Stimulated activated CD8-positive, alpha-beta memory T cell treated with anti-CD3 and anti-CD28 coated beads, Interleukin-4, amount 100 ng/mL, for 1 hour (primary cell): ENCODE measurements at regions not wholly inside any gene's neighbourhood (a gene's known extent, or its start where the extent isn't known, plus 50 kb on each side); places are given as distances from the start of the nearest gene placed in this dataset.

Experiments used
- DNase-seq, 2 donors: peaks; one replicate each; pipeline ENCODE4 v3.0.0-alpha.2; 2020; ENCODE audit warnings: low read depth in 2 of 2, low spot score in 1 of 2

DNA sequence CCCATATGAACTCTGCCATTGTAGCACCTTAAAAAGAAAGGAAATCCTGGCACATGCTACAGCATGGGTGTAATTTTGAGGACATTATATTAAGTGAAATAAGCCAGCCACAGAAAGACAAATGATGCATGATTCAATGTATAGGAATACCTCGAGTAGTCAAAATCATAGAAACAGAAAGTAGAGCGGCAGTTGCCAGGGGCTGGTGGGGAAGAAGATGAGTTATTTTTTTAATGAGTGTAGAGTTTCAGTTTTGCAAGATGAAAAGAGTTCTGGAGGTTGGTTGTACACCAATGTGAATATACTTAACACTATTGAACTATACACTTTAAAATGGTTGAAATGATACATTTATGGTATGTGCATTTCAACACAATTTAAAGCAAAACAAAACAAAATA, 133.0 kb downstream of the ZDHHC21 start:
- DNase-seq = no peak

DNA sequence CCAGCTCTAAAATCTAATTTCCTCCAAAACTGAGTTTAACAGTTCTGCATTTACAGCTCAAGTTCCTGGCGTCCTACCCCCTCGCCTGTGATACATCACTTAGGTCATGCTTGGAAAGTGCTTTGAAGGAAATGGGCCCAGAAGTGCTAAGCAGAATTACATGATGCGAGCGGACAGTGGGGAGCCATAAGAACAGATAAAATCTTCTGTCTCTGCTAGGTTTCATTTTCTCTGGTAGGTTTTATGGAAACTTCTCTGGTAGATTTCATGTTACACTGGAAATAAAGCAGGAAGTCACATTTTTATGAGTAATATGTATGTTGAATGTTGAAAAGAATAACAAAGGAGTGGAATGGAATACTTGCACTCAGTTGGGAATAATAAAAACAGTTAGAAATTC, 138.3 kb downstream of the ZDHHC21 start:
- DNase-seq = no peak

DNA sequence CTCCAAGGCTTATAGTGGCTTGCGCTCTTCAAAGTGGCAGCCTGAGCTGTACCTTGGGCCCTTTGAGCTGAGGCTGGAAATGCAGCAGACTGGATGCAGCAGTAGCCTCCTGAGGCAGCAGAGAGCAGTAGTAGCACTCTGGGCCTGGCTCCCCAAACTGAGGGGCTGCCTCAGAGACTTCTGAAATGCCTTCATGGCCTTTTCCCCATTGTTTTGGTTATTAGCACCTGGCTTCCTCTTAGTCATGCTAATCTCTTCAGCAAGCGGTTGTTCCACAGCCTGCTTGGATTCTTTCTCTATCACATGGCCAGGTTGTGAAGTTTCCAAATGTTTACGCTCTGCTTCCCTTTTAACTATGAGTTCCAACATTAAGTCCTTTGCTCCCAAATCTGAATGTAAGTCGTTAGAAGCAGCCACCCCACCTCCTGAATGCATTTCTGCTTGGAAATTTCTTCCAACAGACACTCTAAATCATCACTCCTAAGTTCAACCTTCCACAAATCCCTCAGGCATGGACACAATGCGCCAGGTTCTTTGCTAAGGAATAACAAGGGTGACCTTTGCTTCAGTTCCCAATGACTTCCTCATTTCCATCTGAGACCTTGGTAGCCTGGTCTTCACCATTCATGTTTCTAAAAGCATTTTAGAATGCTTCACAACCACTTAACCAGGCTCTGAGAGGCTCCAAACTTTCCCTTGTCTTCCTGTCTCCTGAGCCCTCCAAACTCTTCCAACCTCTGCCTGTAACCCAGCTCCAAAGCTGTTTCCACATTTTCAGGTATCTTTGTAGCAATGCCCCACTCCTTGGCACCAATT, 145.8 kb downstream of the ZDHHC21 start:
- DNase-seq = no peak

DNA sequence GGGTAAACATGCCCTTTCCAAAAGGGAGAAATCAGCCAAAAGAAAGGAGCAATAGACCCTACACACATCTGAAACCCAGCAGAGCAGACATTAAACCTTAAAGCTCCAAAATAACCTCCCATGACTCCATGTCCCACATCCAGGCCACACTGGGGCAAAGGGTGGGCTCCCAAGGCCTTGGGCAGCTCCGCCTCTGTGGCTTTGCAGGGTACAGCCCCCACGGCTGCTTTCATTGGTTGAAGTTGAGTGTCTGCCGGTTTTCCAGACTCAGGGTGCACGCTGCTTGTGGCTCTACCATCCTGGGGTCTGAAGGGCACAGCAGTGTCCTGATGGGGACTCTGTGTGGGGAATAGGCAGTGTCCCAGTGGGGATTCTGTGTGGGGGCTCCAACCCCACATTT, 146.5 kb downstream of the ZDHHC21 start:
- DNase-seq = no peak

DNA sequence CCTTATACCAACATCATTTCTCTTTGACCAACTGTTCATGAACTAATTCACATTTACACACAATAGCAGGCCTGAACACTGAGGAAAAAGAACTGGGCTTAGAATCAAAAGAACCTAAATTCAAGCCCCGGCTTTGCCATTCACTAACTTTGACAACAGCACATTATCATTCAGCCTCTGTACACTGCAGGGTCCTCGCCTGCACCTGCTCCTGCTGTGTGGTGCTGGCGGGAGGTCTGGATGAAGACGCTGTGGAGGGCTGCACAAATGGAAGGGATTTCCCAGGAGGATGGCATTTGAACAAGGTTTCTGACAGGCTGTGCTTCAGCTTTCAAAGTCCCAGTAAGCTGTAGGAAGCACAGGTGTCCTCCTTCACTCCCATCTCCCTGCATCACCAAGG, 151.2 kb downstream of the ZDHHC21 start:
- DNase-seq = no peak

DNA sequence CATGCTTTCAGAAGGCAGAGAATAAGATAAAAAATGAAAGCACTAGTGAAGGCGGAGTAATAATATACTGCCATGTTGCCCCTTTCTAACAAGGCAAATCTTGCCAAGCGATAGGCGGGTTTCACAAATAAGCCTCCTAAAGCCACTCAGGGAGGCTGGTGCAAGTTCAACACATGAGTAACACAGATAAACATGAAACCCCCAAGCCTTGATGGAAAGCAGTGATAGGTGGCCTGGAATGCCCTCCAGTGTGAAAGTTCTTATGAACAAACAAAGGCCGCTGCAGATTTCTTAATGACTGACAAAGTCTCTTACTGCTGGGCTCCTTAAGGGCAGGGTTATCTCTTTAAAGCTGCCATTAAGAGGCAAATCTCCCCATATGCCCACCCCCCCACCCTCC, 154.7 kb downstream of the ZDHHC21 start:
- DNase-seq = no peak

DNA sequence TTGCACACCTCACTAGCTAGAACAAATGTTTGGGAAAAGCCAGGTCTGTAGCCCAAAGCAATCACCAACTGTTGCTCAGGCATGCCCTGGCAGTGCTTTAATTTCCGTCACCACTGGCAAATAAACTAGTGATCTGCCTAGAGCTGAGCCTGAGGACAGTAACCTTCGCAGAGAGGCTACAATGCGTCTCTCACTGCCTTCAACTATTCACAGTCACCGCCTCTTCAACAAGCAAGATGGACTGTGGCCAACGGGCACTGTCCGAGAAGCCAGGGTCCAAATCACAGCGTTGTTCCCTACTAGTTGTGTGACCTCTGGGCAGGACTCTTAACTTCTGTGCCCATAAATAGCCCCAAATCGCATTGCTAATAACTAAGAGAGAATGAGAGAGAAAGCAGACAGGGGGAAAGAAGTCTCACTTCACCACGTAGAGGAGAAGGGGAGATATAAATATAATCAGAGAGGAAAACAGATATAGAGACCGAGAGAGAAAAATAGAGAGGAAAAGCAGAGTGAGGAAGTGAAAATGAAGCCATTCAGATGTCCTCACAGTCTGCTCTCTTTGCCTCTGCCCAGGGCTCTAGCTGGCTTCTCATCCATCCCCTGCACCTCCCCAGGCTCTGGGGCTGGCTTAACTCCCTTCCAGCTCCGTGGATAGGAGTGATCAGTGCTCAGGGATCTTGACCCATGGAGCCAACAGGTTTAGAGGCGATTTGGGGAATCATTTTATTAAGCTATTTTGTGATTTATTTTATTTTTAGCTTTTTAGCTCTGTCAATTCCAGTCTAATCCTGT, 157.9 kb downstream of the ZDHHC21 start:
- no peak for DNase-seq

DNA sequence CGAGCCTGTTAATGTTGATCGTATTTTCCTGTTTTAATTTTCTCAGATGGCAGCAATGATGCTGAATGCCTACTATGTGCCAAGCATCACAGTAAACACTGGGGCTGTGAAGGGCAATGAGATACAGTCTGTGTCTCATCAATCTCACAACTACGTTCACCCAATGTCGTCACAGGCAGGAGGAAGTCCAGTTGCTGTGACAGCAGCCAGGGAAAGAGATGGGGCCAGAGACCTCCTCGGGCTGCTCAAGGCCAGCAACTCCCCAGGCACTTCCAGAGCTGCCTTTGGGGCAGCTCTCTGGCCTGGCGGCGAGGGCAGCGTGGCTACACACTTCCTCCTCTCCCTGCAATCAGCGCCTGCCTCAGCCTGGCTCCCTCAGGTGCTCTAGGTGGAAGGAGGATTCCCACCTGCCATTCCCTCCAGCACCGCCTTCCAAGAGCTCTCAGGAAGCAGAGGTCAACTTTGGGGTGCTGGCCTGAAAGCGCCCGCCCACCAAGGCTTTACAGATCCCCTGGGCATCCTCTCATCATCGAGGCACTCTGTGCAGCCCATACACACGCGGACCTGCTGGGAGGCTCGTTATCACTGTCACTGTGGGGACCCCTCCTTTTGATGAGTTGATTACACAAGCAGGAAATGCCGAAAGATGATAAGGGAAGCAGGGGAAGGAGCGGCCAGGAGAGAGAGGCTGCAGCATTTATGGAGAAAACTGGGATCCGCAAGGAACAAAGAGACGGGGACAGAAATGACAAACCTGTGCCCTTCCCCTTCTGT, 159.2 kb downstream of the ZDHHC21 start:
- no peak for DNase-seq

DNA sequence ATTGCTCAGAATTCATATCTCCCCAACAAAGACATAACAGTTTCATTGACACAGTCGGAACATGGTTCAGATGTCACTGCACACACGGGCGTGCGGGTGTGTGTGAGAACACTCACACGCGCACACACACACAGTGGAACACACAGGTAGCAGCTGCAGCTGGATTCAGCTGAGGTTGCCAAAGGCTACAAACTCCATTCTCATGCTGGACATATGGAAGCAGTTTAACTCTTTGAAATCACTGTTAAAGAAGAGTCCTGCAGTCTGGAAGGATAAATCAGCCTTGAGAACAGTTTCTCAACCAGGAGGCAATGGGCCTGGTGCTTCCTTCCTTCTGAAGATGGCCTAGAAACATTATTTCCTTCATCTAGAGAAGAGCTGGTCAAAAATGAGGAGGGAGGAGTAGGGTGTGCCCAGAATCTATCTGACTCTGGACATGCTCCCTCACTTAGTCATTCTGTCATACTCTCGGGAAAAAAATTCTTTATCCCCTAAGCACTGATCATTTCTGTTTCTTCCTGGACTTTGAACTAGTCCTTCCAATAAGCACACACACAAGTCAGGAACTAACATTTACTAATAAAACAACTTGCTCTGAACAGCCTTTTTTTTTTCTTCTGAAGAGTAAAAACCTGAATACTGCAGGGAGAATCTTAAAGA, 160.6 kb downstream of the ZDHHC21 start:
- DNase-seq = no peak

DNA sequence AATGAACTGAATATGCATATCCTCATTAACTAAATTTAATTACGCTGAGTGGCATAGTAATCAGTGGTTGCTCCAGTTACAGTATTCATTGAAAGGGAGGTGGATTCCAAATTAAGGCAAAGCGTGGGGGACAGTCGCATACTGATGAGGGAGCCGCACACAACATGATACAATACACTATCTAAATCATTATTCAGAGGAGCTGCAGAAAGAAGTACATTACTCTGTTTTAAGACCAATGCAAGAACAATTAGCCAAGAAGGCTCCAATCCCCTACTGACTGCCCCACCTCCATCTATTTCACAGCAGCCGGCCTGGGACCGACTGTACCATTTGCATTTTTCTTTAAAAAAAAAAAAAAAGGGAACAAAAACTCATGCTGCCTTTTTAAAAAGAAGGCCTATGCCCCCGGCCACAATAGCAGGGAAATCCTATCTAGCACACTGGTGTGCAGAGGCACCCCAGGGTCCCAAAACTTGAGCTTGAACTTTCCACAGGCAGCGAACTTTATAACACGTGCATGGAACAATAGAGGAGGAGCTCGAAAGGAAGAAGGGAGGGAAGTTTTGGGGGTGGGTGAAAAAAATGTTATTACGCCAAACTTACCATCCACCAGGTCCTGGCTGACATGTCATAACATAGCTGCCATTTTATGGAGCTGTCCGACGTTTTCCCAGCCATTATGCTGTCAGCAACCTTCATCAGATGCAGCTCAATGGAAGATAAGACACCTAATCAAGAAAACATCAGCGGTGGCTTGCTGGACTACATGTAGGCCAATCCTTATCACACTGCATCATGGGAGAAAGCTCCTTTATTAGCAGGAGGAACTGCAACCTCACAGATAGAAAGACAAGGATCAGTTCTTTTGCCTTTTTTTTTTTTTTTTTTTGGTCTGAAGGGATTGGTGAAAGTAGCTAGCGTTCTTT, 161.6 kb downstream of the ZDHHC21 start:
- no peak for DNase-seq

DNA sequence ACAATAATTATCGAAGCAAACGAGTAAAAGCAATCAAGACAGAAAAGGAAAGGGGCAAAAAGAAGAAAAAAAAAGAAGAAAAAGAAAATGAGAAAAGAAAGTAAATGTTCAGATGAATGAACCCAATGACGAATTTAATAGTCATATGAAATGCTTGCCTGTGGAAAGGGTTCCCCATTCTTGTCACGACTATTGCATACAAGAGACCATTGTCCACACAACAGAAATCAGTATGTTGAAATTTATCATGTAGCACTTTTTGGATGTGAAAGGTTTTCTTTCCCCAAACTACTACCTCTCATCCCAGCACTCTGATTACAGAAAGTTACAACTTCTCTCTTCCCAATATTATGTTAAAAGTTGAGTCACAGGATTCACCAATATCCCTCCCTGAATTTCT, 162.4 kb downstream of the ZDHHC21 start:
- DNase-seq = no peak

DNA sequence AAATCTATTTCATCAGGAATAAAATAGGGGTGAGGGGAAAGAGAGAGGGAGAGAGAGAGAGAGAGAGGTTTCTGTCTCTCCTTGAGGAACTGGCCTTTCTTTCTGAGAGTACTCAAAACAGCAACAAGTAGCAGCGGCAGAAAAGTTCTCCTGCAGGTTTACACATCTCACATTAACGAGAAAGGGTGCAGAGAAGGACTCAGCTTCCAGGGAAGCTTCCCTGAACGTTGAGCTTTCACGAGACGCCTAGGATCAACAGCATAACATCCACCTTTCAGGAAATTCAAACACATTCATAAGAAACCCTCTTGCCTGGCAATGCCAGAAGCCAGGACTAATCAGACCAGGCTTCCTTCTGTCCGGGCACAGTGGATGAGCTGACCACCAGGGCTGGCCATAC, 162.9 kb downstream of the ZDHHC21 start:
- no peak for DNase-seq

DNA sequence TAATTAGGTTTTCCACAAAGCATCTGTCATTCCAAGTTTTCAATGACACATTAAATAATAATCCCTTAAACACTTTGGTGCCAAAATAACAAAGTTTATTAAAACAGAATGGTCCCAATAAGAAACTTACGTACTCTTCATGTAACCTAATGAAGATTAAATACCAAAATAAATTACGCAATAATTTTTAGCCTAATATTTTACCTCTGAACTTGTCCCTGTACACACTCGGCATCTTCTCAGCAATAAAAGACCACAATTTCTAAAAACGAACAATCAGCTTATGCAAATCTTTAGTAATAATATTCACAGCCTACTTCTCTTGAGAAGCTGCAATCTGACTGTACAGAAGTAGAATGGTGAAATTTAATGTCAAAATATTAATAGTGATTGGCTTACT, 163.6 kb downstream of the ZDHHC21 start:
- no peak for DNase-seq

DNA sequence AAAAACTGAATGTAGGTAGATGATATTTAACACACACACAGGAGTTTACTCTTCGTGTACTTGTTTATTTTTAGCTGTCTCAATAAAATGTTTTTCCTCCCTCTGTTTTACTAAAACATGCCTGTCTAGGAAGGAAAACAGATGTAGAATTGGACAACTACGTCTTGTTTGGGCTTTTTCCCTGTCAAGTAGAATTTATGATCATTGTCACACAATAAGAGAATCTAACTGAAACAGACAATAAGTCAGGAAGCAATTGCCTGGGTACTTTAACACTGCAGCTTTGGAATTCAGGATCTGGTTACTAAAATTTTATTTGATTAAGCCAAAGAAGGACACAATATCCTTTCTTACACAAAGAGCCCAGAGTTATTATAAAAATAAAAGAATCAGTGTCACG, 164.2 kb downstream of the ZDHHC21 start:
- no peak for DNase-seq

DNA sequence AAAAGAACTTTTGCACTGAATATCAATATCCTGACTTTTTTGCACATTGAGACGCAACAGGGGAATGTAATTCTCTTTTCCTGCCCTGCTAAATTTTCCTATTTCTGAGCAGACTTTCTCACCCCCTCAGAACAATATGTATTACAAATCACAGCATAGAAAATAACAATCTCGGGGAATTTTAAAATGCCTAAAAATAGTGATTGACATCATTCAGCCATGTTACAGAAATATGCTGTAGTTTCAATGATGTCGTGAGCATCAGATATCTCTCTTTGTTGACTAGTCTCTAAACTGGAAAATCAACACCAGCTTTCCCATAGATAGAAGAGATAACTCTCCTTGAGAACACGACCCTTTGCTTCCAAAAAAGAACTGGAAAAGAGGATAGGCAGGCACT, 166.7 kb downstream of the ZDHHC21 start:
- DNase-seq = no peak

DNA sequence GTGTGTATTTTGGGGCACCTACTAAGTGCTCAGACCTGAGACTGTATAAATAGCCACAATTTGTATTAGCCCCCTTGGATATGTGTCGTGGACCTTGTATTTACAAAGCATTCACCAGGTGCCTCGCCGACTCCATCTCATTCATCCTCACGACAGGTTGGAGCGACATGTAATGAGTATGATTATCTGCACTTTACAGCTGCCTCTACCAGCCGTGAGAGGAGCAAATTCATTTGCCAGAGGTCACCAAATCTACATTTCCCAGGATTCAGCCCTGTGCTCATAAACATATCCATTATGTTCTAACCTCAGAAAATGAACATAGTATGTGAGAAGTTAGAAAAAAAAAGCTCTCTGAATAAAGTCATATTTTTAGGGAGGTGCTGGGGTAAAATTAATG, 167.4 kb downstream of the ZDHHC21 start:
- no peak for DNase-seq

DNA sequence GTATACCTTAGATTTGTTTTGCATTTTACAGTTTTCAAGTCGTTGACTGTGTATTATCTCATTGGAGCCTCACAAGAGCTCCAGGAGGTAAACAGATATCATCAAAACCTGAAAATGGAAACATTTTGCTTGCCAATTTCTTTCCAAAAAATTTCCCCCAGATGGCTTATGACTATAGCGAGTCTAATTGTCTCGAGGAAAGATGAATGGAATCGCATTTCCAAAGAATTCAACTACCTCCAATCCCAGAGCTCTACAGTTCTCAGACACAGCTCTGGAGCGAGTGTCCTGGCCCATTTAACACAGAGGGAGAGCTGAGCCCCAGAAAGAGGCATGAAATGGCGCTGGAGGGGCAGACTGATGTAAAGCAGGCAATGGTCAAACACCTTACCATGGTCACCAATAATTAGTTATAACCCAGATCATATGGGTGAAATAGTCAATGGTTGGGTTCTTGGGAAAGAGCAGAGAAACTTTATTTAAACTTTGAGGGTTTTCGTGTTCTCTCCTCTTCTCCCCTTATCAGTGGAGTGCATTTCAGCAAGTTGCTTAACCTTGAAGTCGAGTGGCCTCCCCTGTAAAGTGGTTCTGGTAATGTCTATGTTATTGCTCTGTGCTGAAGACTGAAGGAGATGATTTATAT, 168.2 kb downstream of the ZDHHC21 start:
- DNase-seq = no peak

DNA sequence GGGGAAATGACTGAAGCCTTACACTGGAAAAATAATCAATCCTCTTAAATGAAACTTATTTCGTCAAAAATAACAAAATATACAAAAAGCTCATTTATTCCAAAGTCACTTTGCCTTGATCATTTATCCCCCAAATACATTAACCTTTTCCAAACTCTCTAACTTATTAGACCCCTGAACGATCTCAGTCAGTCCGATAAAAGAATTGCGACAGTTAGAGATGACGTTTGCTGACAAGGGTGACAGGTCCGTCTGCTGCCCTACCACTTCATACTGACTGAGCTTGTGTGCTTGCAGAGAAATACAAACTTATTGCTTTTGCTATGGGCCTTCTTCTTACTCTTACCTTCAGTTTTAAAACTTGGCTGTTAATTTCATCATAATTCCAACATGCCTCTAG, 169.7 kb downstream of the ZDHHC21 start:
- no peak for DNase-seq

DNA sequence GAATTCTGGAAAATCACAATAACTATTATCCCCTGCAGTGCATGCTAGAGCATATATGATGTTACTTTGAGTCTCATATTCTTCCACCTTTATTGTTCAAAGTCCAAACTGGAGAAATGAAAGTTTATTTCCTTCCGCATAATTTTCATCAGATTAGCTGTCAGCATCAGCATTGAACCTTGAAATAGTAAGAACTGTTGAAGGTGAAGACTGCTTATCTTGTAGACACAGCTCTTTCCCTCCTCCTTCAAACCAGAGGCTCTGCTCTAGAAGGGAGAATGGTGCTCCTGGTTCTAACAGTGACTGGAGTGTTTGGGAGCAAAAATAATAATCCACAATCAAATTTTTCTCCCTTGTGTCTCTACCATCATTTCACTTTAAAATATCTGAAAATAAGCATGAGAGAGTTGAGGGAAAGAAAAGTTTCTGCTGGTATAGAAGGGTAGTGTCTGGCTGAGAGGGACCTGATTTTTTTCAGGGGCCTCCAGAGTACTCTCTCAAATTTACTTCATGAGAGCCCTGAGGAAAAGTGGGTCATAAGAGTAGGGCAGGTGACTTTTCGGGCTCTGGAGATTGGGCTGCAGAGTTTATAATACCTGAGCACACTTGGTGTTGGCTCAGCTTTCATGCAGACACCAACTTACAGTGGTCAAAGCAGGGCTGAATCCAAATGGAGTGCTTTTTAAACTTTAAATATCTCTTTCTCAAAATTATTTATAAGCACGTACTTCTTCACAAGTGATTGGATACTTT, 170.4 kb downstream of the ZDHHC21 start:
- DNase-seq = no peak
